Neural cell (in vitro differentiated cells): ENCODE measurements at regions not wholly inside any gene's neighbourhood (a gene's known extent, or its start where the extent isn't known, plus 50 kb on each side); places are given as distances from the start of the nearest gene placed in this dataset.

ENCODE experiments used
- CTCF ChIP-seq: fragments of 450-650 bp; IDR thresholded peaks from 2 replicates; pipeline ENCODE4 v1.5.1; 2014; ENCODE audit warnings: antibody characterized with exemption, mild to moderate bottlenecking, moderate library complexity; ENCODE audit not compliant: poor library complexity, severe bottlenecking
- EP300 ChIP-seq: fragments of 450-650 bp; conservative IDR thresholded peaks from 2 replicates; pipeline ENCODE4 v1.6.1; 2014; ENCODE audit warnings: antibody characterized with exemption, mild to moderate bottlenecking, moderate library complexity; ENCODE audit not compliant: poor library complexity, severe bottlenecking
- EZH2 ChIP-seq: fragments of 200-600, 300-800 bp; shearing (Covaris generic), sonication (generic); IDR thresholded peaks from 2 replicates; pipeline ENCODE4 v1.6.1; 2014; ENCODE audit warnings: antibody characterized with exemption, low read length, borderline replicate concordance, mild to moderate bottlenecking; ENCODE audit not compliant: insufficient read depth, poor library complexity, severe bottlenecking
- POLR2AphosphoS5 ChIP-seq: IDR thresholded peaks from 2 replicates; pipeline ENCODE4 v1.6.1; 2012

- TF ChIP-seq CTCF (no peak), POLR2AphosphoS5 (no peak), EP300 (no peak), EZH2 (no peak)
Observed at GRCh38 chr1:115450501-115451040, 112.5 kb upstream of the NGF start.
